ENCODE measurements at regions not wholly inside any gene's neighbourhood (a gene's known extent, or its start where the extent isn't known, plus 50 kb on each side); places are given as distances from the start of the nearest gene placed in this dataset.
A peak's percentile ranks its signal among the peaks of the same experiment; 100 is the strongest.

GRCh38 chr14:42198010-42198409 is 591.3 kb downstream of the LRFN5 start:
- Histone ChIP-seq H3K27ac (ENCODE audit: low read depth, low read length) (no peak overlapping the region), H3K4me1 (ENCODE audit: control insufficient read depth, insufficient read depth, low read length, unreplicated experiment) (peaks cover 9% of the 10 kb centered on the region), H2AFZ (ENCODE audit: low read length, unreplicated experiment) (no peak overlapping the region), H3K79me2 (ENCODE audit: control insufficient read depth, insufficient read depth, low read length, unreplicated experiment) (no peaks in the 10 kb centered on the region), H3K36me3 (ENCODE audit: insufficient read depth, low read length) (no peaks in the 10 kb centered on the region), H3K4me3 (ENCODE audit: low read depth, low read length) (no peak overlapping the region), H3K27me3 (ENCODE audit: insufficient read depth, low read length) (no peaks in the 10 kb centered on the region)

DNA sequence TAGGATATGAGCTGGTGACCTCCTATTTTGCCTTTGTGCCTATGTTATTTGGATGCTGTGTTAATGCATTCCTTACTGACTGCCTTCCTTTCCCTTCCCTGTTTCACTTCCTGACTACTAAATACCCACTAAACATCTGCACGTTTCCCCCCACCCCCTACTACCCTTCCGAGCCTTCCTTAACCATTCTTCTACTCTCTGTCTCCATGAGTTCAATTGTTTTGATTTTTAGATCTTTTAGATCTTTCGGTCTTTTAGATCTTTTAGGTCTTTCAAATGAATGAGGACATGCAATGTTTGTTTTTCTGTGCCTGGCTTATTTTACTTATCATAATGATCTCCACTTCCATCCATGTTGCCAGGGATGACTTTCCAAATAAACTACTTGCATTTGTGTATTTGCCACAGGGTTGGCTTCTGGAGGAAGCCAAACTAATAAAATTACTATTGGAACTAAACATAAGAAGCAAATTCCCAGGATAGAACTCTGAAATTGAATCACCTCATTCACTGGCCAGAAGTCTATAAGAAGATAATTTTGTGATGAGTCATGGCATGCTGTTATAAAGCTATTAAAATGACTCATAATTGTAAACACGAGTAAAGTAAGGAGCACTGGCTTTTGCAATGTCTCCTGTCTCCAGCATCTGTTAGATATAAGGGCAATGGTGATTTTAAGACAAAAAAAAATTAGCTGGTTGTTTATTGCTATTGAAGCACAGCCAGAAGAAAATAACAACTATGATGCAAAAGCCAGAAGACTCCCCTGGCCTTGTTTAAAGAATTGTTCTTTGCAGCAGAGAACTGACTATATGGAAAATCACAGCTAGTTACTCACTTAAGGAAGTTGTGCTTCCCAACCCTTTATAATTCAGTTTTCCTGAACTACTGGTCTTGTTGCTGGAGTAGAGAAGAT is 586.3 kb downstream of the LRFN5 start:
- Histone ChIP-seq H3K27ac (ENCODE audit: low read depth, low read length) (peak overlapping the region; percentile 96), H3K4me3 (ENCODE audit: low read depth, low read length) (peak overlapping the region; percentile 67), H2AFZ (ENCODE audit: low read length, unreplicated experiment) (peak overlapping the region; percentile 66), H3K79me2 (ENCODE audit: control insufficient read depth, insufficient read depth, low read length, unreplicated experiment) (no peaks in the 10 kb centered on the region), H3K36me3 (ENCODE audit: insufficient read depth, low read length) (no peaks in the 10 kb centered on the region), H3K4me1 (ENCODE audit: control insufficient read depth, insufficient read depth, low read length, unreplicated experiment) (peaks cover 20% of the 10 kb centered on the region), H3K27me3 (ENCODE audit: insufficient read depth, low read length) (no peaks in the 10 kb centered on the region)

DNA sequence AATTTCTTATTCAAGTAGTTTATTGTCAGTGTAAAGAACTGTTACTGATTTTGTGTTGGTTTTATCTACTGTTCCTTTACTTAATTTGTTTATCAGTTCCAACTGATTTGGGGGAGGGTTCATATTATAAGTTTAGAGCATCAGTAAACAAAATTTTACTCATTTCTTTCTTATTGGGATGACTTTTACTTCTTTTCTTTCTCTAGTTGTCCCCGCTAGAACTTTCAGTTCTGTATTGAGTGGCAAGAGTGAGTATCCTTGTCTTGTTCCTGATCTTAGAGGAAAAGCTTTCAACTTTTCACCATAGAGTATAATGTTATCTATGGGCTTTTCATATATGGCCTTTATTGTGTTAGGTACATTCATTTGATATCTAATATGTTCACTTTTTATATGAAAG is 584.1 kb downstream of the LRFN5 start:
- no peaks in the 10 kb centered on the region for H3K36me3 ChIP-seq (ENCODE audit: insufficient read depth, low read length)

DNA sequence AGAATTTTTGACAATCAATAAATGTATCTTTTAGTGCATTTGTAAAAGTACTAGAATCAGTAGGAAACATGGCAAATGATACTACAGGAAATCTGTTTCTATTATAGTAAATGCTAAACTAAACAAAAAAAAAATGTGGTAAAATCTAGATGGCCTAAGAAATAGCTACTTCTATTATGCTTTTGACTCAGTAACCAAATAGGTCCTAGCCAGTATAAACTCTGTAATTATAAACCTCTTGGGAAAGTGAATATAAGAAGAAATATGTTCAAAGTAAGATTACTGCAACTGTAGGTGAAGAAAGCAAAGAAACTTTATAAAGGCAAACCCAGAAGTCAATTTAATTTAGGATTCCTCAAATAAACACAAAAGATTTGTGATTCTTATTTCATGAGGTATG is 581.2 kb downstream of the LRFN5 start:
- Histone ChIP-seq H3K4me3 (ENCODE audit: low read depth, low read length) (no peak overlapping the region), H3K36me3 (ENCODE audit: insufficient read depth, low read length) (no peaks in the 10 kb centered on the region), H2AFZ (ENCODE audit: low read length, unreplicated experiment) (no peak overlapping the region), H3K27ac (ENCODE audit: low read depth, low read length) (no peak overlapping the region), H3K79me2 (ENCODE audit: control insufficient read depth, insufficient read depth, low read length, unreplicated experiment) (no peaks in the 10 kb centered on the region), H3K4me1 (ENCODE audit: control insufficient read depth, insufficient read depth, low read length, unreplicated experiment) (peaks cover 11% of the 10 kb centered on the region), H3K27me3 (ENCODE audit: insufficient read depth, low read length) (no peaks in the 10 kb centered on the region)

More for the DNA sequence above, 584.1 kb downstream of the LRFN5 start:
- H3K4me1 ChIP-seq (ENCODE audit: control insufficient read depth, insufficient read depth, low read length, unreplicated experiment): peaks cover 20% of the 10 kb centered on the region
- H3K27me3 ChIP-seq (ENCODE audit: insufficient read depth, low read length): no peaks in the 10 kb centered on the region
- H3K4me3 ChIP-seq (ENCODE audit: low read depth, low read length): no peak overlapping the region
- no peak overlapping the region for H3K27ac ChIP-seq (ENCODE audit: low read depth, low read length)
- H3K79me2 ChIP-seq (ENCODE audit: control insufficient read depth, insufficient read depth, low read length, unreplicated experiment): no peaks in the 10 kb centered on the region
- H2AFZ ChIP-seq (ENCODE audit: low read length, unreplicated experiment): no peak overlapping the region

- H3K36me3 ChIP-seq (ENCODE audit: insufficient read depth, low read length): no peaks in the 10 kb centered on the region
These were observed 579.0 kb downstream of the LRFN5 start for GRCh38 chr14:42185718-42186117.

DNA sequence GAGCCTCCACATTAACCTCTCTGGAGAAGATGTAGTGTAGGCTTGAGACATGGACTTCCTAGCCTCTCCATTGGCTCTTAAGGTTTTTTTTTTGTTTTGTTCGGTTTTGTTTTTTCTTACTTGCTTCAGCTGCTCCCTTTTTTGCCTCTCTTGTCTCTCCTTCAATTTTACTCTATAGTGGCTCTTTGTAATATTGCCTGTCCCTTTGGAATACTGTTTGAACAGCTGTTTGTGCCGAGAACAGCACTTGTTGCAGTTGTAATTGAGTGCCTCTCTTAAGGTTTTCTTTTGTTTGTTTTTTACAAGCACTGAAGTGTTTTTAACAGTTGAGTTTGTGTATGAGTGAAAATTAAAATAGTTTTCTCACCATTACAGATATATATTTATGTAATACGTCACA is 567.7 kb downstream of the LRFN5 start:
- H3K4me1 ChIP-seq (ENCODE audit: control insufficient read depth, insufficient read depth, low read length, unreplicated experiment): no peaks in the 10 kb centered on the region
- H3K36me3 ChIP-seq (ENCODE audit: insufficient read depth, low read length): no peaks in the 10 kb centered on the region
- H3K27me3 ChIP-seq (ENCODE audit: insufficient read depth, low read length): no peaks in the 10 kb centered on the region
- H3K27ac ChIP-seq (ENCODE audit: low read depth, low read length): no peak overlapping the region
- H3K4me3 ChIP-seq (ENCODE audit: low read depth, low read length): no peak overlapping the region
- H2AFZ ChIP-seq (ENCODE audit: low read length, unreplicated experiment): no peak overlapping the region
- H3K79me2 ChIP-seq (ENCODE audit: control insufficient read depth, insufficient read depth, low read length, unreplicated experiment): no peaks in the 10 kb centered on the region

More at GRCh38 chr14:42185718-42186117, 579.0 kb downstream of the LRFN5 start:
- no peaks in the 10 kb centered on the region for H3K27me3 ChIP-seq (ENCODE audit: insufficient read depth, low read length)
- no peak overlapping the region for H3K4me3 ChIP-seq (ENCODE audit: low read depth, low read length)
- no peaks in the 10 kb centered on the region for H3K4me1 ChIP-seq (ENCODE audit: control insufficient read depth, insufficient read depth, low read length, unreplicated experiment)
- H3K79me2 ChIP-seq (ENCODE audit: control insufficient read depth, insufficient read depth, low read length, unreplicated experiment): no peaks in the 10 kb centered on the region
- H2AFZ ChIP-seq (ENCODE audit: low read length, unreplicated experiment): no peak overlapping the region
- no peak overlapping the region for H3K27ac ChIP-seq (ENCODE audit: low read depth, low read length)

DNA sequence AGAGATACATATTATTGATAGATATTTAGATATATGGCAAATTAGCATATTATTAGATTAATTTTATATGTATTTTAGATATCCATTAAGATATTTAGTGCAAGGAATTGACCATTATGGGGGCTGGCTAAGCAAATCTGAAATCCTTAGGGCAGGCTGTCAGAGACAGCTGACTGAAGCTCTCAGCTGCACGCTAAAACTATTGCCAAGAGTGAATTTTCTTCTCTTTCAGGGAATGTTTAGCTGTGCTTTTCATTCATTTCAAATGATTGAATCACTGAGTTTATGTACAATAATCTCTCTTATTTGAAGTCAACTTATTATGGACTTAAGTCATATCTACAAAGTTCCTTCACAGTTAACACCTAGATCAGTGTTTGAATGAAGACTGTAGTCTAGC is 566.5 kb downstream of the LRFN5 start:
- H2AFZ ChIP-seq (ENCODE audit: low read length, unreplicated experiment): no peak overlapping the region
- no peaks in the 10 kb centered on the region for H3K79me2 ChIP-seq (ENCODE audit: control insufficient read depth, insufficient read depth, low read length, unreplicated experiment)
- no peaks in the 10 kb centered on the region for H3K4me1 ChIP-seq (ENCODE audit: control insufficient read depth, insufficient read depth, low read length, unreplicated experiment)
- H3K27me3 ChIP-seq (ENCODE audit: insufficient read depth, low read length): no peaks in the 10 kb centered on the region
- no peak overlapping the region for H3K27ac ChIP-seq (ENCODE audit: low read depth, low read length)
- no peak overlapping the region for H3K4me3 ChIP-seq (ENCODE audit: low read depth, low read length)
- H3K36me3 ChIP-seq (ENCODE audit: insufficient read depth, low read length): no peaks in the 10 kb centered on the region

DNA sequence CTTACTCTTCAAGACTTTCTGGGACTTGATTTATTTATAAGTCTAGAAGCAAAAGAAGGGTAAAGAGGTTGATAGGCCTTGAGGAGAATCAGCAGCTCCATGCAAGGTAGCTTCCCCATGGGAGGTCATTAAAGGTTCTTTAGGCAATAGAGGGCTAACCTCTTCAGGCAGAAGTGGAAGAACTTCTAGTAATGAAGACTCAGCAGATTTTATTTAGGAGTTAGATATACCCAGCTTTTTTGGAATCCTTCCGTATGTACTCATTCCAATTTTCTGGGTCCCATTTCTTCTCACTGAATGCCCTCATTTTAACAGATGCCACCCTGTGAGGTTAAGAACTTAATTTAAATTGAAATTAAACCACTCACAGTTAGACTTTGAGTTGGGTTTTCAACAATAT is 565.6 kb downstream of the LRFN5 start:
- H3K4me3 ChIP-seq (ENCODE audit: low read depth, low read length): no peak overlapping the region
- H2AFZ ChIP-seq (ENCODE audit: low read length, unreplicated experiment): no peak overlapping the region
- no peaks in the 10 kb centered on the region for H3K79me2 ChIP-seq (ENCODE audit: control insufficient read depth, insufficient read depth, low read length, unreplicated experiment)
- H3K36me3 ChIP-seq (ENCODE audit: insufficient read depth, low read length): no peaks in the 10 kb centered on the region
- no peak overlapping the region for H3K27ac ChIP-seq (ENCODE audit: low read depth, low read length)
- H3K4me1 ChIP-seq (ENCODE audit: control insufficient read depth, insufficient read depth, low read length, unreplicated experiment): no peaks in the 10 kb centered on the region
- no peaks in the 10 kb centered on the region for H3K27me3 ChIP-seq (ENCODE audit: insufficient read depth, low read length)

DNA sequence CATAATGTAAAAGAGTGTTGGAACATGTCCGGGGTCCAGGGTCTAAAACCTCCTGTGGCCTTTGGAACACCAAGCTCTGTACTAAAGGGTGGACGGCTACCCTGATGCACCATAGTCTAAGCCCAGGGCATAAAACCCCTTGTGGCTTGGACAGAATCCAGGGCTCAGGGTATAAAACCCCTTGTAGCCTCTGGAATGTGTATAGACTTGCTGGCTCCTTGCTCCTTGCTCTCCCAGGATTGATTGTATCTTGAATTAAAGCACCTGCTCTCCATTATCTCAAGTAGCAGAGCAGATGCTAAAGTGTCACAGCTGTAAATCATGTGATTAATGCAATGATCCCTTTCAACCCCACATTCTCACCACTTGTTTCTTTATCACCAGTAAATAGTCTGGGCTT is 556.5 kb downstream of the LRFN5 start:
- Histone ChIP-seq H2AFZ (ENCODE audit: low read length, unreplicated experiment) (no peak overlapping the region), H3K27ac (ENCODE audit: low read depth, low read length) (no peak overlapping the region), H3K4me3 (ENCODE audit: low read depth, low read length) (no peak overlapping the region), H3K79me2 (ENCODE audit: control insufficient read depth, insufficient read depth, low read length, unreplicated experiment) (no peaks in the 10 kb centered on the region), H3K4me1 (ENCODE audit: control insufficient read depth, insufficient read depth, low read length, unreplicated experiment) (no peaks in the 10 kb centered on the region), H3K27me3 (ENCODE audit: insufficient read depth, low read length) (no peaks in the 10 kb centered on the region), H3K36me3 (ENCODE audit: insufficient read depth, low read length) (no peaks in the 10 kb centered on the region)

DNA sequence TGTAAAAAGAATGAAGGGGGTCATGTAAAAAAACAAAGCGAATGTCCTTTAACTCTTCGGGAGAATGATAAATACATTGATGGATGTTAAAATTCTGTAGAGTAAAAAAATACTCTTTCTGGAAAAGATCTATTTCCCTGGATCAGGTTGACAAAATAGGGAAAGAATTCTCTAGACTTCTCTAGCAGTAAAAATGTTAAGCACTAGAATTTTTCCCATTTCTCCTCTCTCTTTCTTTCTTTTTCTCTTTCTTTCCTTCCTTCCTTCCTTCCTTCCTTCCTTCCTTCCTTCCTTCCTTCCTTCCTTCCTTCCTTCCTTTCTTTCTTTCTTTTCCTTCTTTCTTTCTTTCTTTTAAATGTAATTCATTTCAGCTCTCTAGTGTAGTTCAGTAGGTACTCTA is 552.5 kb downstream of the LRFN5 start:
- Histone ChIP-seq H3K27me3 (ENCODE audit: insufficient read depth, low read length) (no peaks in the 10 kb centered on the region), H3K4me3 (ENCODE audit: low read depth, low read length) (no peak overlapping the region), H3K27ac (ENCODE audit: low read depth, low read length) (no peak overlapping the region), H3K36me3 (ENCODE audit: insufficient read depth, low read length) (no peaks in the 10 kb centered on the region), H3K4me1 (ENCODE audit: control insufficient read depth, insufficient read depth, low read length, unreplicated experiment) (no peaks in the 10 kb centered on the region), H3K79me2 (ENCODE audit: control insufficient read depth, insufficient read depth, low read length, unreplicated experiment) (no peaks in the 10 kb centered on the region), H2AFZ (ENCODE audit: low read length, unreplicated experiment) (no peak overlapping the region)

GRCh38 chr14:42149609-42150261 is 543.1 kb downstream of the LRFN5 start:
- peak overlapping the region; percentile 45 for H2AFZ ChIP-seq (ENCODE audit: low read length, unreplicated experiment)
- peak overlapping the region; percentile 50; the same call in 1 of the 2 replicates for H3K4me3 ChIP-seq (ENCODE audit: low read depth, low read length)
- H3K4me1 ChIP-seq (ENCODE audit: control insufficient read depth, insufficient read depth, low read length, unreplicated experiment): no peaks in the 10 kb centered on the region
- H3K36me3 ChIP-seq (ENCODE audit: insufficient read depth, low read length): no peaks in the 10 kb centered on the region
- no peaks in the 10 kb centered on the region for H3K27me3 ChIP-seq (ENCODE audit: insufficient read depth, low read length)
- H3K27ac ChIP-seq (ENCODE audit: low read depth, low read length): no peak overlapping the region
- H3K79me2 ChIP-seq (ENCODE audit: control insufficient read depth, insufficient read depth, low read length, unreplicated experiment): no peaks in the 10 kb centered on the region

Data from ACC112 (cell line).